OCI-LY3 (cell line): ENCODE measurements at regions not wholly inside any gene's neighbourhood (a gene's known extent, or its start where the extent isn't known, plus 50 kb on each side); places are given as distances from the start of the nearest gene placed in this dataset.

Experiments
- H2AFZ ChIP-seq: fragments of 200-600, 300-600 bp; shearing (Covaris generic); 2 replicates; pipeline ENCODE4 v1.6.0; 2014; ENCODE audit warnings: antibody characterized with exemption, low read depth, low read length
- H3K27ac ChIP-seq: fragments of 200-600, 300-600 bp; sonication (generic); 2 replicates; pipeline ENCODE4 v1.5.1; 2014; ENCODE audit warnings: mild to moderate bottlenecking, low read length, moderate library complexity, mixed read lengths
- H3K27me3 ChIP-seq: fragments of 200-600, 300-600 bp; sonication (generic); 2 replicates; pipeline ENCODE4 v1.6.1; 2014; ENCODE audit warnings: low read depth, low read length, mixed read lengths
- H3K36me3 ChIP-seq: fragments of 200-600, 300-600 bp; sonication (generic); replicated peaks from 2 replicates; pipeline ENCODE3; 2014; ENCODE audit warnings: low read depth, low read length, mixed read lengths
- H3K4me1 ChIP-seq: fragments of 300-600, 200-600 bp; sonication (generic); 2 replicates; pipeline ENCODE4 v1.6.1; 2014; ENCODE audit warnings: low read length, mixed read lengths
- H3K4me2 ChIP-seq: fragments of 200-600, 300-600 bp; sonication (generic); 2 replicates; pipeline ENCODE4 v1.6.1; 2014; ENCODE audit warnings: low read length, mixed read lengths
- H3K4me3 ChIP-seq: fragments of 300-600, 200-600 bp; sonication (generic); 2 replicates; pipeline ENCODE4 v1.5.1; 2014; ENCODE audit warnings: antibody characterized with exemption, mild to moderate bottlenecking, low read length, moderate library complexity
- H3K79me2 ChIP-seq: fragments of 300-600, 200-600 bp; shearing (Covaris generic); 2 replicates; pipeline ENCODE4 v1.6.1; 2014; ENCODE audit warnings: mild to moderate bottlenecking, low read length, mixed read lengths
- H3K9ac ChIP-seq: fragments of 300-600, 200-600 bp; shearing (Covaris generic); 2 replicates; pipeline ENCODE4 v1.6.0; 2014; ENCODE audit warnings: mild to moderate bottlenecking, low read length, moderate library complexity
- H3K9me3 ChIP-seq: fragments of 200-600, 300-600 bp; shearing (Covaris generic); 2 replicates; pipeline ENCODE4 v1.6.1; 2014; ENCODE audit warnings: low read length, mixed read lengths; ENCODE audit not compliant: insufficient read depth
- H4K20me1 ChIP-seq: fragments of 200-600, 300-600 bp; sonication (generic); 2 replicates; pipeline ENCODE4 v1.6.1; 2016; ENCODE audit warnings: low read length, mixed read lengths; ENCODE audit not compliant: insufficient read depth
- CTCF ChIP-seq: fragments of 200-600, 300-600 bp; sonication (generic); IDR thresholded peaks from 2 replicates; pipeline ENCODE4 v1.5.1; 2014; ENCODE audit warnings: antibody characterized with exemption, low read length, low read depth
- EZH2phosphoT487 ChIP-seq: fragments of 200-600 bp; shearing (Covaris generic); IDR thresholded peaks from 2 replicates; pipeline ENCODE4 v1.6.1; 2018; ENCODE audit warnings: antibody characterized with exemption, mixed run types, low read depth

DNA sequence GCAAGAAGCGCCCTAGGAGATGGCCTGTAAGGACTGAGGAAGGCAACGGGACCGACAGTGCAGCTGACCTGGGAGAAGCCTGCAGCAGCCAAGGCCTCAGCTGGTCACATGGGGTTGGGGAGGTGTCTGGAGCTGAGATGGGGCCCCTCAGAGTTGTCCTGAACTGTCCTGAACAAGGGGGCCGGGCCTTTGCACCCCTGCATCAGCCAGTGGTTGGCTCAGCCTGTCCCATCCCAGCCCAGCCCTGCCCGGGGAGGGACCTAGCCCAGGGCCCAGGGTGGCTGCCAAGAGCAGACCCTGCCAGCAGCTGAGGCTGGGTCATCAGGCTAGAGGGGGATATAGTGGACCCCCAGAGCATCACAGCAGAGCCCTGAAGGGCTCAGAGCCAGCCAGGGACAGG is 122.8 kb upstream of the PPP1R26 start:
- Histone ChIP-seq H3K9me3 (no peaks in the 10 kb centered on the region), H3K4me1 (no peaks in the 10 kb centered on the region), H3K4me3 (no peak overlapping the region), H3K27me3 (no peaks in the 10 kb centered on the region), H3K36me3 (no peaks in the 10 kb centered on the region), H3K27ac (no peak overlapping the region), H3K79me2 (no peaks in the 10 kb centered on the region), H3K9ac (no peak overlapping the region), H2AFZ (no peak overlapping the region), H4K20me1 (no peaks in the 10 kb centered on the region), H3K4me2 (no peak overlapping the region)
- no peak for TF ChIP-seq EZH2phosphoT487
- TF ChIP-seq CTCF = no peak

DNA sequence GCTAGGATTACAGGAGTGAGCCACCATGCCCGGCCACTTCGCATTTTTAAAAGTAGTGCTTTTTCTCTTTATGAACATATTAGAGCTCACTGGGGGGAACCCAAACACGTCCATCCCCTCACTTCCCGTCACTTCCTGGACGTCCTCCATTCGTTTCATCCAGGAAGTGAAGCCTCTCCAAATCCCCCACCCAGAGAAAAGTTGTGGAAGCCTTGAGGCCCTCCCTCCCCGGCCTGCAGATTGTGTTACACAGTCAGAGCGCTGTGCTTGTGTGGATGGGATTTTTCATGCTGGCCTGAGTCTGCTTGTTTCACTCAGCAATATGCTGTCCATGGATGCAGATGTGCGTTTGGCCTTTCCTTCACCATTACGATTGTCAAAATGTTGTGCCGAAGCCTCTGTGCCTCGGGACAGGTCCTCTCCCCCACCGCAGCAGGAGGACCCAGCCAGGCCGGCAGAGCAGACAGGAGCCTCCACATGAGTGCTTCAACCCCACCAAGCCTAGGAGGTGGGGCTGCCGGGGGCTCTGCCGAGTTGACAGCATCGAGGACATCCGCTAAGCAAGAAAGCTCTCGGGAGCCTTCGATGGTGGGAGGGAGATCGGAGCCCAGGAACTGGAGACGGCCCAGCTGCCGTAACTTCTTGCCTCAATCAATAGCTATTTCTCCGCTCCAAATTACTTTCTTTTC is 121.6 kb upstream of the PPP1R26 start:
- no peak overlapping the region for H2AFZ ChIP-seq
- H4K20me1 ChIP-seq = no peaks in the 10 kb centered on the region
- no peak overlapping the region for H3K9ac ChIP-seq
- no peaks in the 10 kb centered on the region for H3K36me3 ChIP-seq
- no peak for TF ChIP-seq EZH2phosphoT487
- TF ChIP-seq CTCF = no peak
- H3K79me2 ChIP-seq = no peaks in the 10 kb centered on the region
- H3K9me3 ChIP-seq = no peaks in the 10 kb centered on the region
- no peak overlapping the region for H3K4me2 ChIP-seq
- no peak overlapping the region for H3K4me3 ChIP-seq
- no peaks in the 10 kb centered on the region for H3K27me3 ChIP-seq
- H3K27ac ChIP-seq = no peak overlapping the region
- H3K4me1 ChIP-seq = no peaks in the 10 kb centered on the region

- H4K20me1 ChIP-seq = no peaks in the 10 kb centered on the region
- no peaks in the 10 kb centered on the region for H3K36me3 ChIP-seq
- no peak overlapping the region for H3K4me3 ChIP-seq
- no peaks in the 10 kb centered on the region for H3K79me2 ChIP-seq
- no peaks in the 10 kb centered on the region for H3K27me3 ChIP-seq
- H2AFZ ChIP-seq = no peak overlapping the region
- H3K9ac ChIP-seq = no peak overlapping the region
- H3K27ac ChIP-seq = no peak overlapping the region
- TF ChIP-seq CTCF = no peak
- no peak for TF ChIP-seq EZH2phosphoT487
- no peak overlapping the region for H3K4me2 ChIP-seq
- no peaks in the 10 kb centered on the region for H3K9me3 ChIP-seq
- no peaks in the 10 kb centered on the region for H3K4me1 ChIP-seq
Observed at GRCh38 chr9:135358552-135358940, 121.0 kb upstream of the PPP1R26 start.

- Histone ChIP-seq H3K4me1 (no peaks in the 10 kb centered on the region), H3K9me3 (no peaks in the 10 kb centered on the region), H3K79me2 (no peaks in the 10 kb centered on the region), H3K27me3 (no peaks in the 10 kb centered on the region), H3K4me3 (no peak overlapping the region), H3K9ac (no peak overlapping the region), H2AFZ (no peak overlapping the region), H3K36me3 (no peaks in the 10 kb centered on the region), H3K4me2 (no peak overlapping the region), H3K27ac (no peak overlapping the region), H4K20me1 (no peaks in the 10 kb centered on the region)
- TF ChIP-seq CTCF (no peak), EZH2phosphoT487 (no peak)
Observed at GRCh38 chr9:135359764-135360163, 119.8 kb upstream of the PPP1R26 start.
